ENCODE measurements at regions not wholly inside any gene's neighbourhood (a gene's known extent, or its start where the extent isn't known, plus 50 kb on each side); places are given as distances from the start of the nearest gene placed in this dataset.

DNA sequence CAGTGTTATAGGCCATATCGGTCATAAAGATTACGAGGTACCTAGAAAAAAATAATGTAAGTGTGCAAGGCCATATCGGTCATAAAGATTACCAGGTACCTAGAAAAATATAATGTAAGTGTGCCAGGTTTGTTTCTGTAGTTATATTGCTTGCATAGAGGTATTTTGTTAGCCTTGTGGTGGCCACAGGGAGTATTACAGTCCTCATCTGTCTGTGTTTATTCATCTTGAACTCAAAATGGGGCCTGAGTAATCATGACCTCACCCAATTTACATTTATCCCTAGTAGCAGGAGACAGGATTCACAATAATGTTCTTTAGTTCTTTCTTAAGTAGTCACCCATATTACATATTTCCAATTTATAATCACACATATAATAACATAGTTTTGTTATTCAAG is 459.7 kb downstream of the MID1IP1 start:
- Histone ChIP-seq H3K18ac (ENCODE audit: low read depth, low read length) (no peak overlapping the region), H3K56ac (ENCODE audit: extremely low read depth, insufficient read depth, low read length) (no peak overlapping the region), H4K5ac (ENCODE audit: low read depth, low read length) (no peak overlapping the region), H2AK5ac (ENCODE audit: low read depth, low read length) (no peak overlapping the region), H3K14ac (replicated peaks; ENCODE audit: low read depth, low read length) (no peak overlapping the region), H3K23ac (ENCODE audit: low read depth, low read length) (no peak overlapping the region), H2BK5ac (ENCODE audit: low read depth, low read length, poor library complexity, severe bottlenecking) (no peak overlapping the region), H3K4me3 (ENCODE audit: insufficient read depth, low read depth, low read length) (no peak overlapping the region), H2AFZ (replicated peaks; ENCODE audit: low read length, poor library complexity) (no peak overlapping the region), H3K4ac (ENCODE audit: low read depth, low read length) (no peak overlapping the region), H4K91ac (ENCODE audit: insufficient read depth, low read depth, low read length) (no peak overlapping the region), H4K8ac (ENCODE audit: low read depth in 2 of 2, low read length in 2 of 2) (no peak overlapping the region), H3K9ac (ENCODE audit: low read depth, low read length) (no peak overlapping the region), H3K27me3 (ENCODE audit: control insufficient read depth, insufficient read depth, low read length) (peaks cover 7% of the 10 kb centered on the region; the same call in 1 of the 2 replicates), H2BK120ac (ENCODE audit: low read depth, low read length) (no peak overlapping the region), H2BK20ac (ENCODE audit: low read depth, low read length) (no peak overlapping the region), H3K36me3 (ENCODE audit: control insufficient read depth, insufficient read depth, low read length) (no peaks in the 10 kb centered on the region), H3K79me1 (ENCODE audit: low read depth in 1 of 2, low read length in 2 of 2) (no peaks in the 10 kb centered on the region), H3K4me2 (ENCODE audit: low read depth, low read length) (no peak overlapping the region), H3K9me3 (ENCODE audit: control insufficient read depth, insufficient read depth, low read length) (no peaks in the 10 kb centered on the region), H3K9me1 (ENCODE audit: insufficient read depth, low read length) (no peaks in the 10 kb centered on the region), H3K4me1 (ENCODE audit: control insufficient read depth, insufficient read depth, low read length) (no peaks in the 10 kb centered on the region), H2BK15ac (ENCODE audit: low read depth, low read length) (no peak overlapping the region), H4K20me1 (ENCODE audit: insufficient read depth, low read length) (no peaks in the 10 kb centered on the region), H3K27ac (ENCODE audit: insufficient read depth, low read length) (no peak overlapping the region), H2AK9ac (replicated peaks; ENCODE audit: low read depth, low read length, poor library complexity) (no peak overlapping the region)
- POLR2A ChIA-PET (ENCODE audit: unreplicated experiment) = no interaction called here
- no TSS peak for BruUV-seq (replicated peaks)
- dilution Hi-C loops (cut with HindIII; ENCODE audit: low sequenced_read_pairs, unreplicated experiment) = no loop called here
- in situ Hi-C loops (cut with MboI; ENCODE audit: low sequenced_read_pairs) = no loop called here
- intact Hi-C loops (cut with micrococcal nuclease) = no loop called here
- TF ChIP-seq, protein P1, sequence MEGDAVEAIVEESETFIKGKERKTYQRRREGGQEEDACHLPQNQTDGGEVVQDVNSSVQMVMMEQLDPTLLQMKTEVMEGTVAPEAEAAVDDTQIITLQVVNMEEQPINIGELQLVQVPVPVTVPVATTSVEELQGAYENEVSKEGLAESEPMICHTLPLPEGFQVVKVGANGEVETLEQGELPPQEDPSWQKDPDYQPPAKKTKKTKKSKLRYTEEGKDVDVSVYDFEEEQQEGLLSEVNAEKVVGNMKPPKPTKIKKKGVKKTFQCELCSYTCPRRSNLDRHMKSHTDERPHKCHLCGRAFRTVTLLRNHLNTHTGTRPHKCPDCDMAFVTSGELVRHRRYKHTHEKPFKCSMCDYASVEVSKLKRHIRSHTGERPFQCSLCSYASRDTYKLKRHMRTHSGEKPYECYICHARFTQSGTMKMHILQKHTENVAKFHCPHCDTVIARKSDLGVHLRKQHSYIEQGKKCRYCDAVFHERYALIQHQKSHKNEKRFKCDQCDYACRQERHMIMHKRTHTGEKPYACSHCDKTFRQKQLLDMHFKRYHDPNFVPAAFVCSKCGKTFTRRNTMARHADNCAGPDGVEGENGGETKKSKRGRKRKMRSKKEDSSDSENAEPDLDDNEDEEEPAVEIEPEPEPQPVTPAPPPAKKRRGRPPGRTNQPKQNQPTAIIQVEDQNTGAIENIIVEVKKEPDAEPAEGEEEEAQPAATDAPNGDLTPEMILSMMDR (conservative IDR thresholded peaks at IDR 0.05; ENCODE audit: low read depth, low read length) = no peak
- TF ChIP-seq FOS (IDR thresholded peaks at IDR 0.05; ENCODE audit: low read depth, low read length) = no peak
- TF ChIP-seq MXI1 (IDR thresholded peaks at IDR 0.05; ENCODE audit: borderline replicate concordance, low read depth, low read length) = no peak
- TF ChIP-seq, protein P2, sequence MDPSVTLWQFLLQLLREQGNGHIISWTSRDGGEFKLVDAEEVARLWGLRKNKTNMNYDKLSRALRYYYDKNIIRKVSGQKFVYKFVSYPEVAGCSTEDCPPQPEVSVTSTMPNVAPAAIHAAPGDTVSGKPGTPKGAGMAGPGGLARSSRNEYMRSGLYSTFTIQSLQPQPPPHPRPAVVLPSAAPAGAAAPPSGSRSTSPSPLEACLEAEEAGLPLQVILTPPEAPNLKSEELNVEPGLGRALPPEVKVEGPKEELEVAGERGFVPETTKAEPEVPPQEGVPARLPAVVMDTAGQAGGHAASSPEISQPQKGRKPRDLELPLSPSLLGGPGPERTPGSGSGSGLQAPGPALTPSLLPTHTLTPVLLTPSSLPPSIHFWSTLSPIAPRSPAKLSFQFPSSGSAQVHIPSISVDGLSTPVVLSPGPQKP (IDR thresholded peaks at IDR 0.05; ENCODE audit: borderline replicate concordance, low read depth, low read length) = no peak
- TF ChIP-seq CEBPB (IDR thresholded peaks at IDR 0.05; ENCODE audit: low read depth, low read length) = no peak
- TF ChIP-seq MAZ (IDR thresholded peaks at IDR 0.05; ENCODE audit: borderline replicate concordance, low read depth, low read length) = no peak
- TF ChIP-seq SMC3 (IDR thresholded peaks at IDR 0.05; ENCODE audit: low read depth, low read length) = no peak
- no peak for TF ChIP-seq RFX5 (IDR thresholded peaks at IDR 0.05; ENCODE audit: low read depth, low read length)
- no peak for TF ChIP-seq MAFK (IDR thresholded peaks at IDR 0.05; ENCODE audit: low read depth, low read length)
- TF ChIP-seq BHLHE40 (IDR thresholded peaks at IDR 0.05; ENCODE audit: low read depth, low read length) = no peak
- TF ChIP-seq CHD1 (IDR thresholded peaks at IDR 0.05; ENCODE audit: low read depth, low read length) = no peak
- TF ChIP-seq RAD21 (IDR thresholded peaks at IDR 0.05; ENCODE audit: low read length) = no peak
- no peak for TF ChIP-seq NFE2L2 (IDR thresholded peaks at IDR 0.05; ENCODE audit: low read depth, low read length)
- TF ChIP-seq, protein P3, sequence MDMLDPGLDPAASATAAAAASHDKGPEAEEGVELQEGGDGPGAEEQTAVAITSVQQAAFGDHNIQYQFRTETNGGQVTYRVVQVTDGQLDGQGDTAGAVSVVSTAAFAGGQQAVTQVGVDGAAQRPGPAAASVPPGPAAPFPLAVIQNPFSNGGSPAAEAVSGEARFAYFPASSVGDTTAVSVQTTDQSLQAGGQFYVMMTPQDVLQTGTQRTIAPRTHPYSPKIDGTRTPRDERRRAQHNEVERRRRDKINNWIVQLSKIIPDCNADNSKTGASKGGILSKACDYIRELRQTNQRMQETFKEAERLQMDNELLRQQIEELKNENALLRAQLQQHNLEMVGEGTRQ (IDR thresholded peaks at IDR 0.05; ENCODE audit: low read depth, low read length) = no peak
- TF ChIP-seq POLR2A (IDR thresholded peaks at IDR 0.05; ENCODE audit: low read depth, low read length) = no peak
- TF ChIP-seq RCOR1 (IDR thresholded peaks at IDR 0.05; ENCODE audit: insufficient replicate concordance, low read length) = no peak
- CTCF ChIA-PET = no interaction called here
- ATAC-seq (ENCODE audit: low read depth) = no peak
- no peak for DNase-seq
- WGBS, 2 experiments (ENCODE audit: extremely low coverage in 2 of 2, insufficient read length in 1 of 2) = no CpG with 5 or more reads among the region's 3 CpGs

Measured in IMR-90 (cell line).